T-cell (primary cell): ENCODE measurements at regions not wholly inside any gene's neighbourhood (a gene's known extent, or its start where the extent isn't known, plus 50 kb on each side); places are given as distances from the start of the nearest gene placed in this dataset.

Experiments used
- ATAC-seq, 4 experiments: fragments of 200-7000 bp in 3 of 4; fragments of 150-1000 bp in 1 of 4; cut with Tn5 transposase; replicated peaks in 1 of 4; 1 replicate in 3 of 4; 2 replicates in 1 of 4; pipeline ENCODE4 v1.10.0; 2021; ENCODE audit warnings: moderate library complexity in 3 of 4, mild to moderate bottlenecking in 2 of 4, moderate number of reproducible peaks in 1 of 4
- CTCF ChIA-PET, 2 donors: fragments of 300-600 bp; sonication (Branson Sonifier 250); formaldehyde crosslinking; loops; one replicate each; lab custom pipeline; 2022; ENCODE audit warnings: antibody characterized with exemption in 2 of 2; lab: Charles Lee
- POLR2A ChIA-PET, 2 donors: fragments of 300-600 bp; sonication (Branson Sonifier 250); formaldehyde crosslinking; loops; one replicate each; lab custom pipeline; 2022; ENCODE audit warnings: antibody characterized with exemption in 2 of 2; lab: Charles Lee
- DNase-seq, 35 experiments: peaks; one replicate each; pipeline versions ENCODE4 v3.0.0 to v3.0.0-alpha.2; 2013 to 2023
- H3K27ac ChIP-seq: one replicate; pipeline ENCODE4 v1.5.1; 2013; ENCODE audit warnings: low read length
- H3K27me3 ChIP-seq, 2 experiments: replicated peaks in 1 of 2; 1 replicate in 1 of 2; 2 replicates in 1 of 2; pipeline versions ENCODE4 v1.6.1 to v1.7.0; 2013; ENCODE audit warnings: low read length in 1 of 2, mixed read lengths in 1 of 2; ENCODE audit not compliant: control insufficient read depth in 2 of 2, insufficient read depth in 2 of 2; ENCODE audit errors: extremely low read depth in 1 of 2
- H3K36me3 ChIP-seq, 2 donors: 1 replicate in 1 of 2; 2 replicates in 1 of 2; pipeline versions ENCODE4 v1.6.1 to v1.7.0; 2013; ENCODE audit warnings: low read length in 1 of 2; ENCODE audit not compliant: control insufficient read depth in 2 of 2, insufficient read depth in 1 of 2; ENCODE audit errors: extremely low read depth in 1 of 2
- H3K4me1 ChIP-seq, 2 experiments: 1 replicate in 1 of 2; 2 replicates in 1 of 2; pipeline versions ENCODE4 v1.6.1 to v1.7.0; 2013; ENCODE audit warnings: low read length in 2 of 2, mixed read lengths in 1 of 2; ENCODE audit not compliant: insufficient read depth in 2 of 2, control insufficient read depth in 1 of 2; ENCODE audit errors: extremely low read depth in 1 of 2
- H3K4me3 ChIP-seq, 2 donors: 1 replicate in 1 of 2; 2 replicates in 1 of 2; pipeline versions ENCODE4 v1.5.1 to v1.7.0; 2013; ENCODE audit warnings: mild to moderate bottlenecking in 2 of 2, low read length in 1 of 2, moderate library complexity in 1 of 2; ENCODE audit not compliant: control insufficient read depth in 1 of 2; ENCODE audit errors: extremely low read depth in 1 of 2
- H3K9me3 ChIP-seq: 2 replicates; pipeline ENCODE4 v1.7.0; 2013
- H3K27ac Mint-ChIP-seq, 2 donors: one replicate each; pipeline ENCODE4 v1.8.0; 2020 to 2021; ENCODE audit warnings: mild to moderate bottlenecking in 2 of 2, mixed read lengths in 2 of 2
- H3K27me3 Mint-ChIP-seq, 2 donors: one replicate each; pipeline ENCODE4 v1.8.0; 2021 to 2022; ENCODE audit warnings: mixed read lengths in 2 of 2
- H3K36me3 Mint-ChIP-seq: one replicate; pipeline ENCODE4 v1.8.0; 2021; ENCODE audit warnings: mixed read lengths
- H3K4me1 Mint-ChIP-seq, 3 donors: one replicate each; pipeline ENCODE4 v1.8.0; 2020 to 2022; ENCODE audit warnings: mixed read lengths in 3 of 3, mild to moderate bottlenecking in 1 of 3
- H3K4me3 Mint-ChIP-seq, 3 donors: one replicate each; pipeline ENCODE4 v1.8.0; 2020 to 2022; ENCODE audit warnings: mild to moderate bottlenecking in 3 of 3, mixed read lengths in 3 of 3, moderate library complexity in 3 of 3
- H3K9me3 Mint-ChIP-seq, 3 donors: one replicate each; pipeline ENCODE4 v1.8.0; 2020 to 2022; ENCODE audit warnings: mixed read lengths in 3 of 3
- WGBS: methylation state at CpG from one replicate; pipeline ENCODE4 v1.1.5; 2013; ENCODE audit warnings: missing lambda C conversion rate; ENCODE audit not compliant: insufficient coverage; 5-methylcytosine and 5-hydroxymethylcytosine counted together

DNA sequence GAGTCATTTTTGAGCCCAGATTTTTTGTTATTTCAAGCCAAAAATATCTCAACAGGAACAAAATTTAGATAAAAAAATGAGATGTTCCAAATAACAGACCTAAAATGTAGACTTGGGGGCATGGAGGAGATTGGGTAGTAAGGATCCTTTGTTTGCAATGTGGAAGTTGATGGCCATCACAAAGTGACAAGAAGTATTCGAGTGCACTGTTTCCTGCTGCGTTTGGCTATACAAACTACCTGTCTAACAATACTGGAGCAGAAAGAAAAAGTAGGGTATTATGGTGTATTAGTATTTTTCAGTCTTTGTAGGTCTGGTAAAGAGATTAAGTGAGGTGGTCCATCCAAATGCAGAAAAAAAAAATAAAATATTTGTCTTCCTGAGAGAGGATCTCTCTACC, 284.2 kb downstream of the C3orf38 start:
- DNase-seq (no peak), ATAC-seq (no peak)
- Mint-ChIP-seq H3K27me3 (no peaks in the 10 kb centered on the region), H3K36me3 (no peaks in the 10 kb centered on the region), H3K27ac (no peak overlapping the region), H3K4me1 (no peaks in the 10 kb centered on the region), H3K9me3 (no peaks in the 10 kb centered on the region), H3K4me3 (no peak overlapping the region)
- WGBS = no CpG with 5 or more reads among the region's 2 CpGs
- Histone ChIP-seq H3K36me3 (no peaks in the 10 kb centered on the region), H3K27me3 (no peaks in the 10 kb centered on the region), H3K9me3 (no peaks in the 10 kb centered on the region), H3K4me3 (no peak overlapping the region), H3K4me1 (peaks cover 0 to 2% of the 10 kb centered on the region in 2 experiments), H3K27ac (no peak overlapping the region)
- ChIA-PET CTCF (no interaction called here), POLR2A (no interaction called here)

DNA sequence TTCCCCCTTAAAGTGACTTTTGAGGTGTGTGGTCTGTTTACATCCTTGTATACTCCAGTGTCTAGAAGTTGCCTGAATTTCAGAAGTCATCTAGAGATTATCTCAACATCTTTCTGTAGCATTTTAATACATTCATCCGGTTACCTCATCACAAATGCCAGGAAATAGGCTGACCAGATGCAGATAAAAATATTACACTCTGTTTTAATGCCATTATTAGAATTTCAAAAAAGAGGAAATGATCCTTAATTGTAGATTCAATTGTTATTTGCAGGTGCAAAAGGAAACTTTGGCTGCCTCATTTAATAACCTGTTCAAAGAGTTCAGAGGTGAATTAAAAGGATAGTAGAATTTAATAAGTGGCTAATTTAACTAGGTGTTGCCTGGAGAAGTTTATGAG, 290.9 kb downstream of the C3orf38 start:
- no CpG with 5 or more reads among the region's 1 CpG for WGBS

DNA sequence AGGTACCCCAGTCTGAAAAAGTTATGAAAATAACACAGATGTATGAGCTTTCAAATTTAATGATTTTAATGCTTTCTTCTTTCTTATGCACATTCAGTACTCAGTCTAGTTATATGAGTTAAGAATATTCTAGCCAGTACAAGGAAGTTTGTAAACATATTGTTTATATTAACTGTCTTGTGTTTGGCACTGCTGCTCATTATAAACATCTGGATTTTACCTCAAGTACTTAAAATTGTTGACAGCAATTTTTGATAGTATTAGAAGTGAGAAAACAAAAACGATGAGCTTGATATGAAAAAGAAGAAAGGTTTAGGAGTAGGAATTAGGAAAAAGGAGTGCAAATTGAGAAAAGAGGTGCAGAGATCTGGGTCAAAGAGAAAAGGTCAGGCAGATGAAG, 293.3 kb downstream of the C3orf38 start:
- ChIA-PET POLR2A (no interaction called here), CTCF (no interaction called here)
- DNase-seq = no peak
- Histone ChIP-seq H3K36me3 (no peaks in the 10 kb centered on the region), H3K9me3 (no peaks in the 10 kb centered on the region), H3K4me3 (no peak overlapping the region), H3K27me3 (no peaks in the 10 kb centered on the region), H3K27ac (no peak overlapping the region), H3K4me1 (no peaks in the 10 kb centered on the region)
- 75% methylated on average over 1 of the region's 1 CpG for WGBS
- no peaks in the 10 kb centered on the region for H3K36me3 Mint-ChIP-seq
- peaks cover 0 to 3% (median 0%) of the 10 kb centered on the region in 3 donors for H3K4me1 Mint-ChIP-seq
- H3K9me3 Mint-ChIP-seq = peaks cover 0 to 2% (median 0%) of the 10 kb centered on the region in 3 donors
- H3K27me3 Mint-ChIP-seq = no peaks in the 10 kb centered on the region
- ATAC-seq = no peak
- H3K27ac Mint-ChIP-seq = no peak overlapping the region
- H3K4me3 Mint-ChIP-seq = no peak overlapping the region

More for the DNA sequence above, 290.9 kb downstream of the C3orf38 start:
- no peaks in the 10 kb centered on the region for H3K27me3 Mint-ChIP-seq
- ATAC-seq (no peak), DNase-seq (no peak)
- Histone ChIP-seq H3K27ac (no peak overlapping the region), H3K4me3 (no peak overlapping the region), H3K27me3 (no peaks in the 10 kb centered on the region), H3K36me3 (no peaks in the 10 kb centered on the region), H3K9me3 (no peaks in the 10 kb centered on the region), H3K4me1 (no peaks in the 10 kb centered on the region)
- H3K36me3 Mint-ChIP-seq = no peaks in the 10 kb centered on the region
- no peak overlapping the region for H3K27ac Mint-ChIP-seq
- no peak overlapping the region for H3K4me3 Mint-ChIP-seq
- H3K9me3 Mint-ChIP-seq = peaks cover 0 to 2% (median 0%) of the 10 kb centered on the region in 3 donors
- CTCF ChIA-PET = no interaction called here
- peaks cover 0 to 3% (median 0%) of the 10 kb centered on the region in 3 donors for H3K4me1 Mint-ChIP-seq
- POLR2A ChIA-PET = no interaction called here

DNA sequence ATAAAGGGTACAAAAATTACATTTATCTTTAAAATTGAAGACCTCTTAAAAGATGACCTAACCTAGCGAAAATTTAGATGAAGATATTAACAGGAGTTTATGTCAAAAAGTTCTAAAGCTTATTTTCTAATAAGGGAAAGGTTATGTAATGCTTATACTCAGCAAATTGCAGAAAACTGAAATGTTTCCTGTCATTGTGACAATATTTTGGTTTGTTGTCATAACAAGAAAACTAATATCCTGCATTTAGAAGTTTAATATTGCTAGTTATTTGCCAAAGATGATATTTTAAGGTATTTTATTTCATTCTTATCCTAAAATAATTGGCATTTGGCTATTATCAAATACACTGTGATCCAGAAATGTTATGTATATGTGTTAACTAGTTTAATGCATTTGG, 294.5 kb downstream of the C3orf38 start:
- Histone ChIP-seq H3K27me3 (no peaks in the 10 kb centered on the region), H3K9me3 (no peaks in the 10 kb centered on the region), H3K36me3 (no peaks in the 10 kb centered on the region), H3K27ac (no peak overlapping the region), H3K4me3 (no peak overlapping the region), H3K4me1 (no peaks in the 10 kb centered on the region)
- ChIA-PET POLR2A (no interaction called here), CTCF (no interaction called here)
- no peaks in the 10 kb centered on the region for H3K36me3 Mint-ChIP-seq
- H3K4me1 Mint-ChIP-seq = peaks cover 0 to 3% (median 0%) of the 10 kb centered on the region in 3 donors
- no peak for DNase-seq
- H3K27ac Mint-ChIP-seq = no peak overlapping the region
- H3K4me3 Mint-ChIP-seq = no peak overlapping the region
- H3K9me3 Mint-ChIP-seq = peaks cover 0 to 2% (median 0%) of the 10 kb centered on the region in 3 donors
- no CpG with 5 or more reads among the region's 1 CpG for WGBS
- no peaks in the 10 kb centered on the region for H3K27me3 Mint-ChIP-seq
- ATAC-seq = no peak

DNA sequence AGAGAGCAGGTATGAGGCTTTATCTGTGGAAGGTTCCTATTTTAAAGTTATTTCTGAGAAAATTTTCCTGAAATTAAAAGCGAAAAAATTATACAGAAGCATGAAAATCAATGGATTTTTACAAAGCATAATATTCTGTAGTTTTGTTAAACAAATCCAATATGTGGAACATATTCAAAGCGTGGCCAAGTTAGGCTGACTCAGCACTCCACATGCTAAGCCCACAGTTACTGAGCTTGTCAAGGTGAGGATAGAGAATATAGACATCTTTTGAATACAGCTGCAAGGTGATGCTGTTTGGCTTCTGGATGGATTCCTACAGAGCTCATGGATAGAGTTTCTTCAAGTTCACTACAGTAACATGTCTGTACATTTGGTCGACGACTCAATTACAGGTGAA, 302.5 kb downstream of the C3orf38 start:
- ChIA-PET POLR2A (no interaction called here), CTCF (no interaction called here)
- peaks cover 0 to 7% (median 4%) of the 10 kb centered on the region in 3 donors for H3K9me3 Mint-ChIP-seq
- H3K4me3 Mint-ChIP-seq = no peak overlapping the region
- no CpG with 5 or more reads among the region's 4 CpGs for WGBS
- no peak for ATAC-seq
- no peak overlapping the region for H3K27ac Mint-ChIP-seq
- DNase-seq = no peak
- no peaks in the 10 kb centered on the region for H3K4me1 Mint-ChIP-seq
- no peak overlapping the region for H3K27ac ChIP-seq
- H3K27me3 Mint-ChIP-seq = no peaks in the 10 kb centered on the region
- H3K27me3 ChIP-seq = no peaks in the 10 kb centered on the region
- no peak overlapping the region for H3K4me3 ChIP-seq
- no peaks in the 10 kb centered on the region for H3K4me1 ChIP-seq
- H3K36me3 Mint-ChIP-seq = no peaks in the 10 kb centered on the region
- H3K9me3 ChIP-seq = no peaks in the 10 kb centered on the region
- no peaks in the 10 kb centered on the region for H3K36me3 ChIP-seq

DNA sequence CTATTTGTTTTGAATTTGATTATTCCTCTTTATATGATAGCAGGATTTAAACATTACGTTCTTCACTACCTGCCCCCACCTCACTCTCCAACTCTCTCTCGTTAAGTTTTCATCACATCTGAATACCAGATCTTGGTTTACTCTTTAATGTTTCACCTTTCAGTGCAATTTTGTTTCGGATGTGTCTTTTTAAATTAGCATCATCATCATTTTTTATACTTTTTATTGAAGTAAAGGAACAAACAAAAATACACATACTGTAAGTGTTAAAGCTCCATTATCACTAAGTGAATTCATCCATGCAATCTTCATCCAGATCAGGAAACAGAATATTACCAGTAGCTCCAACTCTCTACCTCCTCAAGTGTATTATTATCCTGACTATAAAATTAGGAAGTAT, 310.6 kb downstream of the C3orf38 start:
- Mint-ChIP-seq H3K4me3 (no peak overlapping the region), H3K27me3 (no peaks in the 10 kb centered on the region), H3K27ac (no peak overlapping the region), H3K36me3 (no peaks in the 10 kb centered on the region), H3K4me1 (no peaks in the 10 kb centered on the region), H3K9me3 (peaks cover 8 to 12% (median 10%) of the 10 kb centered on the region in 3 donors)
- no peaks in the 10 kb centered on the region for H3K4me1 ChIP-seq
- DNase-seq (no peak), ATAC-seq (no peak)
- H3K4me3 ChIP-seq = no peak overlapping the region
- no CpG with 5 or more reads among the region's 3 CpGs for WGBS
- ChIA-PET CTCF (no interaction called here), POLR2A (no interaction called here)
- no peaks in the 10 kb centered on the region for H3K9me3 ChIP-seq
- no peaks in the 10 kb centered on the region for H3K27me3 ChIP-seq
- no peak overlapping the region for H3K27ac ChIP-seq
- H3K36me3 ChIP-seq = no peaks in the 10 kb centered on the region

DNA sequence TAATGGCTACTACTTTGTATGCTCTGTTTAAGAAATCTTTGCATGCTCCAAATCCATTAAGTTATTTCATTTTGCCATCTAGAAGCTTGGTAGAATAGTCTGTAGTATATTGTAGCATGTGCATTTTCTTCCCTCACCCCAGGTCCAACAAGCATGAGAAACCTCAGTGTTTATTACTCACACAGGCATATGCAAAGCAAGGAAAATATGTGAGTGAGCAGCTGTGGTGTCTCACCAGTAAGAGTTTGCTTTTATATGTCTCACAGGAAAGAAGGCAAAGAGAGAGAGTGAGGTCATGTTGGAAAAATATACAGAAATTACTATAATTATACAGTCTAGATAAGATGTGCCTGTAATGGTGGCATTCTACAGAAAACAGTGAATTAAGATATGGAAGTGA, 312.5 kb downstream of the C3orf38 start:
- Histone ChIP-seq H3K4me1 (no peaks in the 10 kb centered on the region), H3K27me3 (no peaks in the 10 kb centered on the region), H3K27ac (no peak overlapping the region), H3K36me3 (no peaks in the 10 kb centered on the region), H3K9me3 (no peaks in the 10 kb centered on the region), H3K4me3 (no peak overlapping the region)
- H3K27ac Mint-ChIP-seq = no peak overlapping the region
- no peak overlapping the region for H3K4me3 Mint-ChIP-seq
- DNase-seq = no peak
- no peaks in the 10 kb centered on the region for H3K36me3 Mint-ChIP-seq
- H3K9me3 Mint-ChIP-seq = peaks cover 9 to 19% (median 16%) of the 10 kb centered on the region in 3 donors
- ATAC-seq = no peak
- POLR2A ChIA-PET = no interaction called here
- CTCF ChIA-PET = no interaction called here
- H3K4me1 Mint-ChIP-seq = no peaks in the 10 kb centered on the region
- no peaks in the 10 kb centered on the region for H3K27me3 Mint-ChIP-seq
